ENCODE measurements at regions not wholly inside any gene's neighbourhood (a gene's known extent, or its start where the extent isn't known, plus 50 kb on each side); places are given as distances from the start of the nearest gene placed in this dataset.

- no peaks in the 10 kb centered on the region for H3K9me3 ChIP-seq
- H3K27me3 ChIP-seq, result no peaks in the 10 kb centered on the region
- no peak overlapping the region for H3K4me3 ChIP-seq (ENCODE audit: low read depth in 1 of 2, low read length in 1 of 2)
- no peaks in the 10 kb centered on the region for H3K4me1 ChIP-seq (ENCODE audit: control insufficient read depth in 1 of 2, insufficient read depth in 1 of 2, low read depth in 1 of 2, low read length in 1 of 2)
- H3K36me3 ChIP-seq, result no peaks in the 10 kb centered on the region
- H3K27ac ChIP-seq, result no peak overlapping the region
- TF ChIP-seq CTCF (IDR thresholded peaks at IDR 0.05), result no peak
These were observed 282.1 kb upstream of the BMP2 start for GRCh38 chr20:6485351-6485750.

- Histone ChIP-seq H3K4me3 (ENCODE audit: low read depth in 1 of 2, low read length in 1 of 2) (no peak overlapping the region), H3K9me3 (no peaks in the 10 kb centered on the region), H3K27ac (no peak overlapping the region), H3K27me3 (no peaks in the 10 kb centered on the region), H3K36me3 (no peaks in the 10 kb centered on the region), H3K4me1 (ENCODE audit: control insufficient read depth in 1 of 2, insufficient read depth in 1 of 2, low read depth in 1 of 2, low read length in 1 of 2) (no peaks in the 10 kb centered on the region)
- no peak for TF ChIP-seq CTCF (IDR thresholded peaks at IDR 0.05)
These were observed 283.8 kb upstream of the BMP2 start for GRCh38 chr20:6483727-6484126.

- H3K4me3 ChIP-seq (ENCODE audit: low read depth in 1 of 2, low read length in 1 of 2), result no peak overlapping the region
- no peaks in the 10 kb centered on the region for H3K9me3 ChIP-seq
- no peak overlapping the region for H3K27ac ChIP-seq
- H3K4me1 ChIP-seq (ENCODE audit: control insufficient read depth in 1 of 2, insufficient read depth in 1 of 2, low read depth in 1 of 2, low read length in 1 of 2), result no peaks in the 10 kb centered on the region
- TF ChIP-seq CTCF (IDR thresholded peaks at IDR 0.05), result no peak
- H3K36me3 ChIP-seq, result no peaks in the 10 kb centered on the region
- H3K27me3 ChIP-seq, result no peaks in the 10 kb centered on the region
These were observed 285.0 kb upstream of the BMP2 start for GRCh38 chr20:6482486-6482885.

GRCh38 chr20:6480328-6481200 is 286.9 kb upstream of the BMP2 start:
- no peaks in the 10 kb centered on the region for H3K27me3 ChIP-seq
- no peaks in the 10 kb centered on the region for H3K4me1 ChIP-seq (ENCODE audit: control insufficient read depth in 1 of 2, insufficient read depth in 1 of 2, low read depth in 1 of 2, low read length in 1 of 2)
- no peaks in the 10 kb centered on the region for H3K9me3 ChIP-seq
- no peak overlapping the region for H3K4me3 ChIP-seq (ENCODE audit: low read depth in 1 of 2, low read length in 1 of 2)
- no peak for TF ChIP-seq CTCF (IDR thresholded peaks at IDR 0.05)
- no peaks in the 10 kb centered on the region for H3K36me3 ChIP-seq
- no peak overlapping the region for H3K27ac ChIP-seq

GRCh38 chr20:6473197-6473596 is 294.3 kb upstream of the BMP2 start:
- Histone ChIP-seq H3K27me3 (no peaks in the 10 kb centered on the region), H3K9me3 (no peaks in the 10 kb centered on the region), H3K36me3 (no peaks in the 10 kb centered on the region), H3K4me1 (ENCODE audit: control insufficient read depth in 1 of 2, insufficient read depth in 1 of 2, low read depth in 1 of 2, low read length in 1 of 2) (no peaks in the 10 kb centered on the region), H3K4me3 (ENCODE audit: low read depth in 1 of 2, low read length in 1 of 2) (no peak overlapping the region), H3K27ac (no peak overlapping the region)
- TF ChIP-seq CTCF (IDR thresholded peaks at IDR 0.05), result no peak

Data from neutrophil (primary cell).